NCI-H128 (cell line): ENCODE measurements at regions not wholly inside any gene's neighbourhood (a gene's known extent, or its start where the extent isn't known, plus 50 kb on each side); places are given as distances from the start of the nearest gene placed in this dataset.

Experiments used
- DNase-seq: peaks from one replicate; lab custom pipeline; 2025; ENCODE audit not compliant: unreplicated experiment; lab: John Stamatoyannopoulos, UW

DNA sequence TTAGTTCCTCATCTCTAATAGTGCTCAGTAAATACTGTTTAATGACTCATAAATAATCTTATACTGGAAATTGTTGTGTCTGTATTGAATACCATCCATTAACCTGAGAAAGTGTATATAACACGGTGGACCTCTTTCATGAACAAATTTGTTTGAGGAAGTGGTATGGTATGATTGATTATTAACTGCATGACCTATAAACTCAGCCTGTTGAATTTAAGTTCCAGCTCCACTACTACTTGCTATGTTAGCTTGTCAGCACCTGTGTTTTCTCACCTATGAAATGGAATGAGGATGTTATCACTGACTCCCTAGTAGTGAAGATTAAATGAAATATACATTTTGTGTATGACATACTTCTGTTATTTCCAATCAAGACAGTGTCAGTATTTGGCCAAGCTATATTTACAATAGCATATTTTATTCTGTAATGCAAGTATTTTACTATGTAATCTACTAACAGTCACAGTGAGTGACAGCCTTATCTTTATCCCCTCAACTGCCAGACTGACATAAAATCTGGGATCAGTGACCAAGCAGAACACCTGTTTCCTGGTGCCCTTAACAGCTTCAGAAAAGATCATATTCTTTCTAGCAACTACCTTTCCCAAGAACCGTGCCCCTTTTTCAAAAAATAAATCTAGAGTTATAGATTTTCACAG is 77.3 kb upstream of the ITGA1 start:
- DNase-seq, result no peak

DNA sequence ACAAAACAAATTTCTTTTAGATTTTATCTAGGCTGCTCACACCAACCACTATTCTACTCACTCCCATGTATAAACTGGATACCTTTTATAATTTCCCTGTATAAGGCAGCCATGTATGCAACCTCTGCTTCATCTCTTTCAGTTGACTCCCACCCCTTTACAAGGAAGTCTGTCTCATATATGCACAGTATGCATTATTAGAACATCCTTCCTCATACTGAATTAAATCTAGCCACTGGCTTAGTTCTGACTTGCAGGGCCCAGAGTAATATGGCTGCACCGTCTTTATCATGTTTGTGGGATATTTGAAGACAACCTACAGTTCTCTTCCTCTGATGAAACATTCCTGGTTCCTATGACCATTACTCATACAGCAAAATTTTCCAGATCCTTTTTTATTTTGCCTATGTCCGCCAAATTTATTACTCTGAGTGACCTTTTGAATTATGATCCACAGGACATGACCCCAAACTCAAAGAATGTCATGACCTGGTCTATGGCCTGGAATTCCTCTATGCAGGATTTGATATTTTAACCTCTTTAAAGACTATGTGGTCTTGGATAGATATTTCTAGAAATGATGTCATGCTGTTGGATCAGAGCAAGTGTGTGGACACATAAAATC is 76.6 kb upstream of the ITGA1 start:
- no peak for DNase-seq

DNA sequence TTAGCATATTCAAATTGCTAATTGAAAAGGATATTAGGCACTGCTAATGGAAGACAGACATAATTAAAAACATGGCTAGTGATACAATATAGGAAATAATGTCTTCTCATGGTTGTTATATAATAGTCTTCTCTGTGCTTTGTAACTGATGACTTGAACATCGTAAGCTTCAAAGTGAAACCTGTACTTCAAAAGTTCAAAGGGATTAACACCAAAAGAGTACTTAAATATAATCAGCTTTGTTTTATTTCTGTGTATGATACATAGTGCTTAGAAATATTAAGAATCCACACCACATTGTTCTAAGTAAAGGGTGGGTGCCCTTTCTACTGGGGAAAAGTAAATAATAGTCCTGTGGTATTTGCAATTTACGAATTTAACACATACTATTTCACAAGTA is 75.4 kb upstream of the ITGA1 start:
- DNase-seq, result no peak

DNA sequence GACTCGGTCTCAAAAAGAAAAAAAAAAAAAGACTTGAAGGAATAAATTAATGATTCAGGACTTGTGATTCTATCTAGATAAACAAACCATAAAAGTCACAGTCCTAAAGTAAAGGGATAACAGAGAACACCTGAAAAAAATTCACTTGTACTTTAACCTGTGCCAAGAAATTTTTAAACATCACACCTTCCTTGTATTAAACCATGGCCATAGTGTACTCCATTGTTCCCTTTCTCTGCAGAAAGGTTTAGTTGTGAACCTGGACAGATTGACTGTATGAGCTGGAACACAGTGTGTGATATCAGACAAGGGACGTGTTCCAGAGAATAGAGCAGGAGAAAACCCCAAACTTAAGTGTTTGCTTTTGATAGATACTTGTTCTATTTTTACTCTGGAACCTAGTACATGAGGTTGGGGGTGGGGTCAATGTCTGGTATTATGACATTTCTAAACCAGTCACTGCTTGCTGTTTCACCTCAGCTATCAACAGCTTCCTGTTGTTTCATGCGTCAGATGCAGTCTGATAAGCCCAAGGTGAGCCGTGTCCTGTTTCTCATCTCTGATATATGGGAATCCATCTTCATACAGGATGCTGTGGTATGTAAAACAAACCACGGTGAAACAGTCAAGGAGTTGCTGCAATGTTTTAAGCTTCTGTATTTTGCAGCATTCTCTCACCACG is 62.5 kb upstream of the ITGA1 start:
- no peak for DNase-seq

DNA sequence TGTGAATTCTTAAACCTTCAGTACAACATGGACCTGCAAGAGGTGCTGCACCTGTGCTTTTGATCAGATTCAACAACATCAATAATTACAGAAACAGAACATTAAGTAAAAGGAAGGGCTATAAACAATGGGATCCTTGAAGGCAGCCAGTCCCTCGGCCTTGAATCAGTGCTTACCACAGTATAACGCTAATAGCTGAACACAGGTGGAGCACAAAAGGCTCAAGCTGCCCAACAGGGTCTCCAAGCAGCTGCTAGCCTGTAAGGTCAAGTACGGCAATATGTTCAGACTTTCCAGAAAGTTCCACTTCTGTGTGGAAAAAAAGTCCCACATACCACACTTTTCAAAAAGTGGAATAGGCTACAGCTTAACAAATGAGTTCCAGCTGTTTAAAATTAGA is 61.9 kb upstream of the ITGA1 start:
- no peak for DNase-seq

DNA sequence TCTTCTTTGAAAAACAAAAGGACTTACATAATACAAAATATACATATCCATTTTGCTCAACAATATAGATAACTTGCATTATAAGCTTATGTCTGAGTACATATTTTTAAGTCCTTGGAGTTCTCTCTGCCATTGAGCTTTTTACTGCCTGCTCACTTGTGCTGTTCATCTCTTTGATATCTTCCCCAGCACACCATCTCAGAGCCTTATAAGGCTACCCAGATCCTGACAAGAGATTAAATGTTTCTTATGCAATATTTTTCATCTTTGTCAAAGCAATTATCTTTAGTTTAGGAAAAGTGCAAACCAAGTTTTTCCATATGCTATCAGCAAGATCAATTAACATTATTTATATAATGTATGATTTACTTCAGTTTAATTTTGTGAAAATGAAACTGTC is 60.7 kb upstream of the ITGA1 start:
- no peak for DNase-seq

DNA sequence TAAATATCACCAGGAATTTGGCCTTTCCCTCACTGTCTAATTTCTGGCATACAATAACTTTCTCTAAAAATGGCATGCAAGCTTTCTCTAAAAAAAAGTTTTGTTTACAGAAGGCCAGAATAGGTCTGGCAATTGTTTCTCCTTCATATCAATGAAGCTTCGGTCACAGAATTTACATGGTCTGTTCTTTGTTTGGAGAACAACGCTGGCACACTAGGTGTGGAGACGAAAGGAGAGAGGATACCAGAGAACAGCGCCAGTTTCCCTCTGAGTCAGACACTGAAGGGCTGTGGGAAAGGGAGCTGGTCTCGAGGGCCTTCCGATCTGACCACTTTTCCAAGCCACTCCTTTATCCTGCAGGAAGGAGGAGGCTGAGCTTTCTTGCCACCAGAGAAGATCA is 60.1 kb upstream of the ITGA1 start:
- DNase-seq, result no peak

DNA sequence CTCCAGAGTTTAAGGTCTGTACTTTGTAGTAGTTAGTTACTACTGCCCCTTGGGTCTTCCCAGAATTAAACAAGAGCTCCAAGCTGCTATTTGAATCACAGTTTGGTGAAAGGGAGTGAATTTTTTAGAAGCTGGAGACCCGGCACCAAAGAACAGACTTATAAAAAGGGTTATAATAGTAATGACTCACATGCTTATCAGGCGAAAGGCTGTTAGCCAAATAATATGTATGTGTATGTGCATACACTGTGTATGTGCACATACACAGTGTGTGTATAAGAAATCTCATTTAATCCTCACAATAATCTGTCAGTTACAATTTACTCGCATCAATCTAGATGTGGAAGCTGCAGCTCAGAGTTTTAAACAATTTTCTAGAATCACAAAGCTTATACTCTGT is 59.5 kb upstream of the ITGA1 start:
- DNase-seq, result no peak

DNA sequence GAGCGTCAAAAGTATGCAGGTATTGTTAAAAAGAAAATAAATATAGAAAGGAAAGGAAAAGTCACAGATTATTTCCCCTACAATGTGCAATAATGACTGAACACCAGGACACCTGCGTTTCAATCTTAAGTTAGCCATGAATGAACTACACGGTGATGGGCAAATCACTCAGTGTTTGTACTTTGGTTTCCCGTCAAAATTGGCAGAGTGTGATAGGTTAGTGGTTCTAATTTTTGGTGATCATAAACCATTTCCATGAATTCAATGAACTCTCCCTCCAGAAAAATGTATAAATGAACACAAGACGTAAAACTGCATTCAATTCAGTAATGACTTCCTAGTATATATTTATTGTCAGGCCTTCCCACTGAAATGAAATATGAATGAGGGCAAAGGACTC is 59.0 kb upstream of the ITGA1 start:
- no peak for DNase-seq

DNA sequence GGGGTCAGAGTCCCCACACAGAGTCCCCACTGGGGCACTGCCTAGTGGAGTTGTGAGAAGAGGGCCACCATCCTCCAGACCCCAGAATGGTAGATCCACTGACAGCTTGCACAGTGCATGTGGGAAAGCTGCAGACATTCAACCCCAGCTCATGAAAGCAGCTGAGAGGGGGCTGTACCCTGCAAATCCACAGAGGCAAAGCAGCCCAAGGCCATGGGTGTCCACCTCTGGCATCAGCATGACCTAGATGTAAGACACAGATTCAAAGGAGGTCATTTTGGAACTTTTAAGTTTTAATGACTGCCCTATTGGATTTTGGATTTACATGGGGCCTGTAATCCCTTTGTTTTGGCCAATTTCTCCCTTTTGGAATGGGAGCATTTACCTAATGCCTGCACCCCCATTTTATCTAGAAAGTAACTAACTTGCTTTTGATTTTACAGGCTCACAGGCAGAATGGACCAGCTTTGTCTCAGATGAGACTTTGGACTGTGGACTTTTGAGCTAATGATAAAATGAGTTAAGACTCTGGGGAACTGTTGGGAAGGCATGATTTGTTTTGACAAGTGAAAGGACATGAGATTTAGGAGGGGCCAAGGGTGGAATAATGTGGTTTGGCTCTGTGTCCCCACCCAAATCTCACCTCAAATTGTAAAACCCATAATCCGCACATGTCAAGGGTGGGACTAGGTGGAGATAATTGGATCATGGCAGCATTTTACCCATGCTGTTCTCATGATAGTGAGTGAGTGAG is 56.3 kb upstream of the ITGA1 start:
- no peak for DNase-seq

DNA sequence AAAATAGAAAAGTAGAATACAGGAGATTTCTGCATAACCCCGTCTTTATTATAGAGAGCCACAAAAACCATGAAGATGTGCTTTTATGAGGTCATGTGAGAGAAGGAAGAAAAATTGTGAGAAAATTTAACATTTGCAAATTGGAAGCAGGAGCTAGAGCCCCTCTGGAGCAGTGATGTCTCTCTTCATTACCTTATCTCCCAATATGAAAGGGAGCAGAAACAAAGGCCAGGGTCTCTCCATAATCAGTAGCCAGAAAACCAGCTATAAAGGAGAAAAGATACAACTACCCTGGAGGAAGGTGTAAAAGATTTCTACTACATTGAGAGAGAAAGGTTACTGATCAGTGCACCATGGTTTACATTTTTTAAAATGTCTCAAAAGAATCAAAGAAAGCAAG is 53.2 kb upstream of the ITGA1 start:
- no peak for DNase-seq

DNA sequence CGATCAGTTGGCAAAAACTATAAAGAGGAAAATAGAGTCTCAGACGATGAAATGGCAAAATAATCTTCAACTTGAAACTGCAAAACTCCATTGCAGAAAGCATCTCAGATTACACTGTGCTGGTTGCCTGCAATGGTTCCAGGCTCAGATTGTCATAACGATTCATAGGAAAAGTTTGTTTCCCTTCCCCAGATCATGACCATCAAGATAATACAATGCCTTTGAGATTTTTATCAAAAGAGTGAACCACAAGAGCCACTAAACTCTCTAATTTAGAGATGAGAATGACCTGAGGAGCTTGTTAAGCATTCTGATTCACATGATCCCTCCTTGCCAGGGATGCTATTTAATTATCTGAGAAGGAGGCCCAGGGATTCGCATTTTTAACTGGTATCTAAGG is 52.6 kb upstream of the ITGA1 start:
- no peak for DNase-seq
